HEK293 (cell line): ENCODE measurements at regions not wholly inside any gene's neighbourhood (a gene's known extent, or its start where the extent isn't known, plus 50 kb on each side); places are given as distances from the start of the nearest gene placed in this dataset.

Experiments used
- CTCF ChIA-PET: fragments of 350-600 bp; formaldehyde crosslinking; extraction: SDS; loops from one replicate; lab custom pipeline; 2021; ENCODE audit warnings: antibody characterized with exemption; lab: Yijun Ruan, JAX
- POLR2A ChIA-PET: fragments of 300-600 bp; formaldehyde crosslinking; extraction: SDS; loops from one replicate; lab custom pipeline; 2020; ENCODE audit warnings: antibody characterized with exemption, inconsistent platforms; lab: Yijun Ruan, JAX
- H3K27ac ChIP-seq: fragments of 200-500 bp; sonication (Bioruptor generic); 2 replicates; pipeline ENCODE4 v1.5.1; 2014; ENCODE audit warnings: low read depth, low read length, control low read depth, inconsistent platforms; ENCODE audit errors: extremely low read depth
- H3K36me3 ChIP-seq, 2 experiments: fragments of 200-500 bp in 1 of 2; sonication (Bioruptor generic) in 1 of 2; 1 replicate in 1 of 2; 2 replicates in 1 of 2; pipeline ENCODE4 v1.5.1; 2014 to 2017; ENCODE audit warnings: inconsistent platforms in 2 of 2, low read length in 2 of 2; ENCODE audit not compliant: control insufficient read depth in 2 of 2, insufficient read depth in 1 of 2
- H3K4me1 ChIP-seq: fragments of 200-500 bp; sonication (Bioruptor generic); 2 replicates; pipeline ENCODE4 v1.5.1; 2014; ENCODE audit warnings: mild to moderate bottlenecking, low read length, inconsistent platforms; ENCODE audit not compliant: control insufficient read depth, insufficient read depth
- H3K4me3 ChIP-seq: 2 replicates; pipeline ENCODE4 v1.5.1; 2011; ENCODE audit warnings: low read depth, mild to moderate bottlenecking, control low read depth, low read length, moderate library complexity
- H3K9me3 ChIP-seq: fragments of 200-500 bp; sonication (Bioruptor generic); 2 replicates; pipeline ENCODE4 v1.5.1; 2014; ENCODE audit warnings: low read depth, low read length, inconsistent platforms; ENCODE audit not compliant: control insufficient read depth, insufficient read depth
- IKZF3 ChIP-seq: fragments of 450-650 bp; IDR thresholded peaks from 2 replicates; pipeline ENCODE4 v1.5.0; 2018; ENCODE audit warnings: missing biosample characterization, mild to moderate bottlenecking, missing genetic modification characterization, moderate library complexity
- SALL2 ChIP-seq: fragments of 450-650 bp; formaldehyde crosslinking; IDR thresholded peaks from 2 replicates; pipeline ENCODE4 v1.5.0; 2017; ENCODE audit warnings: missing biosample characterization, mild to moderate bottlenecking, missing genetic modification characterization, borderline replicate concordance
- ZBTB11 ChIP-seq: fragments of 450-650 bp; formaldehyde crosslinking; conservative IDR thresholded peaks from 2 replicates; pipeline ENCODE4 v1.5.1; 2016; ENCODE audit warnings: low read depth, missing biosample characterization, missing genetic modification characterization
- ZNF18 ChIP-seq: fragments of 450-650 bp; formaldehyde crosslinking; IDR thresholded peaks from 2 replicates; pipeline ENCODE4 v1.5.1; 2016; ENCODE audit warnings: missing biosample characterization, missing genetic modification characterization
- ZNF2 ChIP-seq: fragments of 450-650 bp; formaldehyde crosslinking; IDR thresholded peaks from 2 replicates; pipeline ENCODE4 v1.5.1; 2016; ENCODE audit warnings: missing biosample characterization, missing genetic modification characterization
- ZNF292 ChIP-seq: fragments of 450-650 bp; formaldehyde crosslinking; IDR thresholded peaks from 2 replicates; pipeline ENCODE4 v1.5.1; 2016; ENCODE audit warnings: low read depth, missing biosample characterization, missing genetic modification characterization, borderline replicate concordance
- ZNF449 ChIP-seq: fragments of 450-650 bp; formaldehyde crosslinking; IDR thresholded peaks from 2 replicates; pipeline ENCODE4 v1.5.1; 2017; ENCODE audit warnings: missing biosample characterization, mild to moderate bottlenecking, missing genetic modification characterization, moderate library complexity
- ZNF510 ChIP-seq: fragments of 450-650 bp; formaldehyde crosslinking; IDR thresholded peaks from 2 replicates; pipeline ENCODE4 v1.5.1; 2018; ENCODE audit warnings: mild to moderate bottlenecking, missing genetic modification characterization, missing biosample characterization; ENCODE audit not compliant: insufficient replicate concordance
- ZNF549 ChIP-seq: fragments of 450-650 bp; IDR thresholded peaks from 2 replicates; pipeline ENCODE4 v1.5.1; 2018; ENCODE audit warnings: missing biosample characterization, missing genetic modification characterization, mild to moderate bottlenecking, inconsistent platforms, moderate library complexity
- ZNF623 ChIP-seq: fragments of 450-650 bp; formaldehyde crosslinking; IDR thresholded peaks from 2 replicates; pipeline ENCODE4 v1.5.1; 2016; ENCODE audit warnings: missing biosample characterization, missing genetic modification characterization
- ZNF670 ChIP-seq: fragments of 450-650 bp; formaldehyde crosslinking; IDR thresholded peaks from 2 replicates; pipeline ENCODE4 v1.5.1; 2016; ENCODE audit warnings: missing biosample characterization, missing genetic modification characterization, low read depth
- ZNF768 ChIP-seq: fragments of 450-650 bp; formaldehyde crosslinking; IDR thresholded peaks from 2 replicates; pipeline ENCODE4 v1.5.1; 2018; ENCODE audit warnings: missing biosample characterization, mild to moderate bottlenecking, missing genetic modification characterization
- ZNF791 ChIP-seq: fragments of 450-650 bp; formaldehyde crosslinking; IDR thresholded peaks from 2 replicates; pipeline ENCODE4 v1.5.1; 2016; ENCODE audit warnings: missing biosample characterization, missing genetic modification characterization
- TF ChIP-seq, protein P1 (sequence below): fragments of 450-650 bp; formaldehyde crosslinking; IDR thresholded peaks from 2 replicates; pipeline ENCODE4 v1.5.1; 2016; ENCODE audit warnings: missing biosample characterization, missing genetic modification characterization, borderline replicate concordance
- TF ChIP-seq, protein P2 (sequence below): IDR thresholded peaks from 2 replicates; pipeline ENCODE4 v1.6.1; 2011; ENCODE audit warnings: mild to moderate bottlenecking, low read depth, low read length, borderline replicate concordance
- TF ChIP-seq, protein P3 (sequence below): fragments of 450-650 bp; formaldehyde crosslinking; IDR thresholded peaks from 2 replicates; pipeline ENCODE4 v1.5.1; 2016; ENCODE audit warnings: missing biosample characterization, missing genetic modification characterization

- no peaks in the 10 kb centered on the region for H3K9me3 ChIP-seq
- POLR2A ChIA-PET: no interaction called here
- CTCF ChIA-PET: no interaction called here
- H3K27ac ChIP-seq: no peak overlapping the region
- H3K4me3 ChIP-seq: no peak overlapping the region
- H3K4me1 ChIP-seq: no peaks in the 10 kb centered on the region
- TF ChIP-seq, protein P1, sequence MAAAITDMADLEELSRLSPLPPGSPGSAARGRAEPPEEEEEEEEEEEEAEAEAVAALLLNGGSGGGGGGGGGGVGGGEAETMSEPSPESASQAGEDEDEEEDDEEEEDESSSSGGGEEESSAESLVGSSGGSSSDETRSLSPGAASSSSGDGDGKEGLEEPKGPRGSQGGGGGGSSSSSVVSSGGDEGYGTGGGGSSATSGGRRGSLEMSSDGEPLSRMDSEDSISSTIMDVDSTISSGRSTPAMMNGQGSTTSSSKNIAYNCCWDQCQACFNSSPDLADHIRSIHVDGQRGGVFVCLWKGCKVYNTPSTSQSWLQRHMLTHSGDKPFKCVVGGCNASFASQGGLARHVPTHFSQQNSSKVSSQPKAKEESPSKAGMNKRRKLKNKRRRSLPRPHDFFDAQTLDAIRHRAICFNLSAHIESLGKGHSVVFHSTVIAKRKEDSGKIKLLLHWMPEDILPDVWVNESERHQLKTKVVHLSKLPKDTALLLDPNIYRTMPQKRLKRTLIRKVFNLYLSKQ (tag by site-specific recombination): no peak
- TF ChIP-seq ZNF2 (tag by site-specific recombination): no peak
- TF ChIP-seq, protein P2, sequence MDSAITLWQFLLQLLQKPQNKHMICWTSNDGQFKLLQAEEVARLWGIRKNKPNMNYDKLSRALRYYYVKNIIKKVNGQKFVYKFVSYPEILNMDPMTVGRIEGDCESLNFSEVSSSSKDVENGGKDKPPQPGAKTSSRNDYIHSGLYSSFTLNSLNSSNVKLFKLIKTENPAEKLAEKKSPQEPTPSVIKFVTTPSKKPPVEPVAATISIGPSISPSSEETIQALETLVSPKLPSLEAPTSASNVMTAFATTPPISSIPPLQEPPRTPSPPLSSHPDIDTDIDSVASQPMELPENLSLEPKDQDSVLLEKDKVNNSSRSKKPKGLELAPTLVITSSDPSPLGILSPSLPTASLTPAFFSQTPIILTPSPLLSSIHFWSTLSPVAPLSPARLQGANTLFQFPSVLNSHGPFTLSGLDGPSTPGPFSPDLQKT: no peak
- no peak for TF ChIP-seq ZNF18 (tag by site-specific recombination)
- TF ChIP-seq ZNF292 (tag by site-specific recombination): no peak
- no peak for TF ChIP-seq ZBTB11
- no peak for TF ChIP-seq ZNF449 (tag by site-specific recombination)
- TF ChIP-seq ZNF670 (tag by site-specific recombination): no peak
- TF ChIP-seq, protein P3, sequence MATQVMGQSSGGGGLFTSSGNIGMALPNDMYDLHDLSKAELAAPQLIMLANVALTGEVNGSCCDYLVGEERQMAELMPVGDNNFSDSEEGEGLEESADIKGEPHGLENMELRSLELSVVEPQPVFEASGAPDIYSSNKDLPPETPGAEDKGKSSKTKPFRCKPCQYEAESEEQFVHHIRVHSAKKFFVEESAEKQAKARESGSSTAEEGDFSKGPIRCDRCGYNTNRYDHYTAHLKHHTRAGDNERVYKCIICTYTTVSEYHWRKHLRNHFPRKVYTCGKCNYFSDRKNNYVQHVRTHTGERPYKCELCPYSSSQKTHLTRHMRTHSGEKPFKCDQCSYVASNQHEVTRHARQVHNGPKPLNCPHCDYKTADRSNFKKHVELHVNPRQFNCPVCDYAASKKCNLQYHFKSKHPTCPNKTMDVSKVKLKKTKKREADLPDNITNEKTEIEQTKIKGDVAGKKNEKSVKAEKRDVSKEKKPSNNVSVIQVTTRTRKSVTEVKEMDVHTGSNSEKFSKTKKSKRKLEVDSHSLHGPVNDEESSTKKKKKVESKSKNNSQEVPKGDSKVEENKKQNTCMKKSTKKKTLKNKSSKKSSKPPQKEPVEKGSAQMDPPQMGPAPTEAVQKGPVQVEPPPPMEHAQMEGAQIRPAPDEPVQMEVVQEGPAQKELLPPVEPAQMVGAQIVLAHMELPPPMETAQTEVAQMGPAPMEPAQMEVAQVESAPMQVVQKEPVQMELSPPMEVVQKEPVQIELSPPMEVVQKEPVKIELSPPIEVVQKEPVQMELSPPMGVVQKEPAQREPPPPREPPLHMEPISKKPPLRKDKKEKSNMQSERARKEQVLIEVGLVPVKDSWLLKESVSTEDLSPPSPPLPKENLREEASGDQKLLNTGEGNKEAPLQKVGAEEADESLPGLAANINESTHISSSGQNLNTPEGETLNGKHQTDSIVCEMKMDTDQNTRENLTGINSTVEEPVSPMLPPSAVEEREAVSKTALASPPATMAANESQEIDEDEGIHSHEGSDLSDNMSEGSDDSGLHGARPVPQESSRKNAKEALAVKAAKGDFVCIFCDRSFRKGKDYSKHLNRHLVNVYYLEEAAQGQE (tag by site-specific recombination): no peak
- no peak for TF ChIP-seq ZNF768 (tag by site-specific recombination)
- TF ChIP-seq ZNF510 (tag by site-specific recombination): no peak
- no peak for TF ChIP-seq ZNF549 (tag by site-specific recombination)
- TF ChIP-seq ZNF791 (tag by site-specific recombination): no peak
- no peak for TF ChIP-seq SALL2 (tag by site-specific recombination)
- TF ChIP-seq ZNF623: no peak
- no peak for TF ChIP-seq IKZF3
- H3K36me3 ChIP-seq: no peaks in the 10 kb centered on the region
Observed at GRCh38 chr16:82373976-82374375, 204.0 kb upstream of the MPHOSPH6 start.
